ENCODE measurements at regions not wholly inside any gene's neighbourhood (a gene's known extent, or its start where the extent isn't known, plus 50 kb on each side); places are given as distances from the start of the nearest gene placed in this dataset.

- Histone ChIP-seq H3K27ac (no peak overlapping the region), H3K36me3 (no peaks in the 10 kb centered on the region), H3K4me3 (no peak overlapping the region), H3K27me3 (no peaks in the 10 kb centered on the region), H3K4me1 (no peaks in the 10 kb centered on the region), H3K9me3 (no peaks in the 10 kb centered on the region)
- DNase-seq (no peak), ATAC-seq (peak in 1 of 4 donors; percentile 57)
- intact Hi-C loops (cut with DNase I): no loop called here
- TF ChIP-seq POLR2A (IDR thresholded peaks at IDR 0.05) (no peak), CTCF (IDR thresholded peaks at IDR 0.05) (no peak)
- WGBS (ENCODE audit: insufficient coverage, low coverage, low lambda C conversion rate, missing lambda C conversion rate): 58% methylated on average over 2 of the region's 2 CpGs
Measured at GRCh38 chrX:45775468-45775867, 574.8 kb upstream of the DIPK2B start.

DNA sequence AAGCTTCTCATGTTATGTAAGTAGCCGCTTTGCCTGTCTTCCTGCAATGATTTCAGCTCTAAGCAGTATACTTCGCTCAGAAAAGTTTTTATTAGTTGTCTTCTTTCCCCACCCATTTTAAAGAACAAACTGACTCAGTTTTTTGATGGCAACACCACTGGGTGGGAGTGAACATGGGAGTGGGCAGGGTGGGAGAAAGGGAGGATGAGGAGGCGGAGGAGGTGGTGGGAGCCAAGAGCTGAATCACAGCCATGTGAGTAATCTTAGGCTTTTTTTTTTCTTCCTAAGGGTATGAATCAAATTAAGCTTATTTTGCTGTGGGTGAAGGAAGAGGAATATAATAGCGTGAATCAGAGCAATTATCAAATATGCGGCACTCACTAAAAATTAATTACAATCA lies 574.3 kb upstream of the DIPK2B start:
- H3K27ac ChIP-seq: no peak overlapping the region
- ATAC-seq: no peak

GRCh38 chrX:45773572-45773971 lies 572.9 kb upstream of the DIPK2B start:
- H3K9me3 ChIP-seq: no peaks in the 10 kb centered on the region
- intact Hi-C loops (cut with DNase I): no loop called here
- no peak overlapping the region for H3K27ac ChIP-seq
- no peaks in the 10 kb centered on the region for H3K36me3 ChIP-seq
- WGBS (ENCODE audit: insufficient coverage, low coverage, low lambda C conversion rate, missing lambda C conversion rate): 60% methylated on average over 4 of the region's 4 CpGs
- no peaks in the 10 kb centered on the region for H3K4me1 ChIP-seq
- DNase-seq (no peak), ATAC-seq (no peak)
- H3K27me3 ChIP-seq: peaks cover 0 to 5% of the 10 kb centered on the region in 2 donors
- no peak overlapping the region for H3K4me3 ChIP-seq
- TF ChIP-seq POLR2A (IDR thresholded peaks at IDR 0.05) (no peak), CTCF (IDR thresholded peaks at IDR 0.05) (no peak)

More for the DNA sequence above, 574.3 kb upstream of the DIPK2B start:
- H3K4me3 ChIP-seq: no peak overlapping the region
- 52% methylated on average over 5 of the region's 5 CpGs for WGBS (ENCODE audit: insufficient coverage, low coverage, low lambda C conversion rate, missing lambda C conversion rate)
- DNase-seq: no peak
- no peaks in the 10 kb centered on the region for H3K9me3 ChIP-seq
- TF ChIP-seq POLR2A (IDR thresholded peaks at IDR 0.05) (no peak), CTCF (IDR thresholded peaks at IDR 0.05) (no peak)
- no peaks in the 10 kb centered on the region for H3K36me3 ChIP-seq
- no peaks in the 10 kb centered on the region for H3K27me3 ChIP-seq
- H3K4me1 ChIP-seq: no peaks in the 10 kb centered on the region
- intact Hi-C loops (cut with DNase I): no loop called here

DNA sequence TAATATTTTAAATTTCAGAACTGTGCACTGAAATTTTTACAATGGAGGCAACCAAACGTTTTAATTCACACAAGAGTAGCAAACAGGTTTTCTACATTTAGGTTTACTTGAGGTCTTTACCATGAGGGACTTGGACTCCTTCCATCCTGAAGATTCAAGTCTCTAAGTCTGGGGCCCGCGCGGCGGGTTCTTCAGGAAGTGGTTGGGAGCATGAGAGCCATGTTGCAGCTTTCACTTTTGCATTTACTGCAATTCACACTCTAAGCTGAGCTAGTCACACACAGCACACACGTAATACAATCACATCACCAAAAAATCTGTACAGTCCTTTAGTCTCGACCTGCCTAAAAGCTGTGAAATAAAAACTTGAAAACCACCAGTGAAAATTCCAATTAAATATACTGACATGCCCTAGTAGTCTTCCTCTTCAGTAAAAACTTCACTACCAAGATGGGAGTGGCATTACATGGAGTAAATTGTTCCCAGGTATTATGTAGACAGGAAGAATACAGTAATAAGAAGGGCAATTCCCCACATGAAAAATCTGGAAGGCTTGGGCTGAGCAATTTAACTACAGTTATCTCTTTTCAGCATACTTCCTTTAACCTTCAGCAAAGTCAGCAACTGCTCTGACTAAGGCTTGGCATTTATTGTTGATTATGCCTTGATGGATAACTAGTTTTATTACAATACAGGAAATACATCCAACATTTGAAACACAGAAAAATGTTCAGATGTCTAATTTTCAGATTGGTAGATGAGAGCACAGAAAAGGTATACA lies 571.1 kb upstream of the DIPK2B start:
- no peak overlapping the region for H3K4me3 ChIP-seq
- intact Hi-C loops (cut with DNase I): no loop called here
- no peak for TF ChIP-seq CTCF (IDR thresholded peaks at IDR 0.05)
- no peak for TF ChIP-seq POLR2A (IDR thresholded peaks at IDR 0.05)
- no peaks in the 10 kb centered on the region for H3K36me3 ChIP-seq
- H3K4me1 ChIP-seq: no peaks in the 10 kb centered on the region
- 17% methylated on average over 7 of the region's 7 CpGs for WGBS (ENCODE audit: insufficient coverage, low coverage, low lambda C conversion rate, missing lambda C conversion rate)
- peaks cover 0 to 5% of the 10 kb centered on the region in 2 donors for H3K27me3 ChIP-seq
- DNase-seq (peak in 2 of 3 donors; percentile 35 to 63), ATAC-seq (peak in 2 of 4 donors; percentile 10 to 13)
- no peaks in the 10 kb centered on the region for H3K9me3 ChIP-seq
- peak overlapping the region in 1 of 3 donors; percentile 66 for H3K27ac ChIP-seq
